ENCODE measurements at regions not wholly inside any gene's neighbourhood (a gene's known extent, or its start where the extent isn't known, plus 50 kb on each side); places are given as distances from the start of the nearest gene placed in this dataset.
"Not testable (repeated sequence)": the region's sequence is repeated elsewhere in the genome, so short reads cannot be mapped to it uniquely, and the experiment has no call there.

DNA sequence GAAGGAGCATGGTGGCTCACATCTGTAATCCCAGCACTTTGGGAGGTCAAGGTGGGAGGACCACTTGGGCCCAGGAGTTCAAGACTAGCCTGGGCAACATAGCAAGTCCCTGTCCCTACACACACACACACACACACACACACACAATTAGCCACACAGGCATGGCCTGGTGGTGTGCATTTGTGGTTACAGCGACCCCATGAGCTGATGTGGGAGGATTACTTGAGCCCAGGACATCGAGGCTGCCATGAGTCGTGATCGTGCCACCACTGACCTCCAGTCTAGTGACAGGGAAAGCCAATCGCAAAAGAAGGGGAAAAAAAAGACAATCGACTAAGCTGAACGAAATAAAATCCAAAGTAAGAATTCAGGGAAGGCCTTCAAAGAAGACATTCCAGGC lies 67.9 kb downstream of the TBX3 start:
- DNase-seq: no peak

DNA sequence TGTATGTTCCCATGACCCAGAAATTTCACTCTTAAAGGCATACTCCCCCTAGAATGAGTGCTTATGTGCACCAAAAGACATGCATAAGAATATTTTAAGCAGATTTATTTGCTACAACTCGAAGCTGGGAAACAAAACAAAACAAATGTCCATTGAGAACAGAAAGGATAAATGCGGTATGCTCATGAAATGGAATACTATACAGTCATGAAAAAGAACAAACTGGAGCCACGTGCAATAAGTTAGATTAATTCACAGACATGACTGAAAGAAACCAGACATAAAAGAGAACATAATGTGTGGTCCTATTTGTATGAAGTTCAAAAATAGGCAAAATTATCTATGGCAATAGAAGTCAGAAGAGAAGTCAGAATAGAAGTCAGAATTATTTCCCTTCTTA lies 69.9 kb downstream of the TBX3 start:
- DNase-seq: no peak

DNA sequence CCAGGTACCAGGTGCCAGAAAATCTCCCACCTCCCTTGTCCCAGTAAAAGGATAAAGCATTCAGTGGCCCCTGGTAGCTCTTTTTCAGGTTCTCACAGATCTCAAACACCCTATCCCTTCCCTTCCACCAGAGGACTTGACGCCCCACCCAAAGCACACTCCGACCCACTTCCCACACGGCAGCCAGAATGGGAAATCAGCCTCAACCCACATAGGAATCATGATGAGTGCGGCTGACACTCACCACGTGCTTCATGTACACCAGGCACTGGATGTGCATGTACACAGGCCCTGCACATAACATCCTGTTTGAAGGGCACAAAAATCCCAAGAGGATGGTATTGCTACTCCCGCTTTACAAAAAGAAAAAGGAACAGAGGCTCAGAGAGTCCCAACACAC lies 71.9 kb downstream of the TBX3 start:
- DNase-seq: no peak

DNA sequence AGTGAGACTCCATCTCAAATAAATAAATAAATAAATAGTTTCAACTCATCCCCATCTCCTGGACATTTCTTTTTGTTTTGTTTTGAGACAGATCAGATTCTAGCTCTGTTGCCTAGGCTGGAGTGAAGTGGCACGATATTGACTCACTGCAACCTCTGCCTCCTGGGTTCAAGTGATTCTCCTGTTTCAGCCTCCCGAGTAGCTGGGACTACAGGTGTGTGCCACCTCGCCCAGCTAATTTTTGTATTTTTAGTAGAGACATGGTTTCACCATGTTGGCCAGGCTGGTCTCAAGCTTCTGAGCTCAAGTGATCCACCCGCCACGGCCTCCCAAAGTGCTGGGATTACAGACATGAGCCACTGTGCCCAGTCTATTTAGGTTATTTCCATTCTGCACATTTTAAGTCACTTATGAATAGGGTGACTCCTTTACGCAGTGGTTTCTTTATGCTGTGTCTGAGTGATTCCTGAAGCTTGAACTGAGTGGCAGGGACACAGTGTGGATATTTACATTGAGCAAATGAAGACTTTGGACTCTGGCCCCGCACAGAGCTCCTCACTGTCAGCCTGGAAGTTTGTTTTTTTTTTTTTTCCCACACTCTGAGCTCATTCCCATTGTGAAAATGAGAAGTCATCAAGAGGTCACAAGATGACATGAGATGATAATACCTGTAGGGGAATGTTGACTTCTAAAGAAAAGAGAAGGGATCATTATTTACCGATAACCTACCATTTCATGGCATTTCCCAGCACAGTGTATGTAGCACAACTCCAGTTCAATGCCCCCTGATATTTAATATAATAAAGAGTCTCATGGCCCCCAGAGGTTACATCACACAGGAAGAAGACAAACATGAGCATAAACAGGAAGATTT lies 72.6 kb downstream of the TBX3 start:
- no peak for DNase-seq

GRCh38 chr12:114608509-114608908 lies 75.5 kb downstream of the TBX3 start:
- no peak for DNase-seq

DNA sequence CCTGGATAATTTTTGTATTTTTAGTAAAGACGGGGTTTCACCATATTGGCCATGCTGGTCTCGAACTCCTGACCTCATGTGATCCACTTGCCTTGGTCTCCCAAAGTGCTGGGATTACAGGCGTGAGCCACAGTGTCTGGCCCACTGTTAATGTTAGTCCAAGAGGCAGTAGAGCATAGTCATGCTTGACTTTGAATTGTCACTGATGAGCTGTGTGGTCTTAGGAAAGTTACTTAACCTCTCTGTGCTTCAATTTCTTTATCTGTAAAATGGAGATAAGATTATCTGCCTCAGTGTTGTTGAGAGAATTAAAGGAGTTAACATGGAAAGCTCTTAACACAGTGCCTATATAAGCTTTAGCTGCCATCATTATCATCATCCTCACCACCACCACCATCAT lies 78.1 kb downstream of the TBX3 start:
- no peak for DNase-seq

DNA sequence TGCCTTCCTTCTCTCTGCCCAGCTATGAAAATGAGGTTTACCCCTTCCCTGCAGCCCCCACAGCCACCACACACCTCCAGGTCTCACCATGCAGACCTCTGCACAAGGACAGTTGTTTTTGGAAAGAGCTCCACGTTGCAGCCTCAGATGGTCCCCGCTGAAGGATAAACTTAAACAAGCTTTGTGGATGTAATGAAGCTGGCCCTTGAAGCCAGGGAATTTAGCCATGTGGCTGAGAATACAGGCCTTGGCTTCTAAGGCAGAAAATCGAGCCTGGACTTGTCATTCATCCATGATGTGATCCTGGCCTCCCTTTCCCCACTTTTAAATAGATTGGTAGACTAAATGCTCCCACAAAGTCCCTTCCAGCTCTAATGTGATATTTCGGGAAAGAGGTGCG lies 79.4 kb downstream of the TBX3 start:
- no peak for DNase-seq

GRCh38 chr12:114600584-114600983 lies 83.4 kb downstream of the TBX3 start:
- not testable (repeated sequence) for DNase-seq

DNA sequence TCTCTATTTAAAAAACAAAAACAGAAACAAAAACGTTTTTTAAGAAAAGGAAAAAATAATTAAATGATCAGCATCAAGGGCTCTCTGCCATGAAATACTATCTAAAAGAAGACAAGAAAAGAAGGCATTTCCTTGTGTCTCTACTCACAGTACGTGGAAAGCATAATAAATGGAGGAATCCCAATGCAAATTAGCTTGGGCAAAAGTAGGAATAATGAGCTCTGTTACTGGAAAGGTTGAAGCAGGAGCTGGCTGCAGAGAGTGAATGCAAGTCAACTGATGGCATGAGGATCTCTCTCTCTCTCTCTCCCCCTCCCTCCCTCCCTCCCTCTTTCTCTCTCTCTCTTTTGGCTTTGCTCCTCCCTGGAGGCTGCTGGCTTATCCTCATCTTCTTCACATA lies 85.9 kb downstream of the TBX3 start:
- DNase-seq: no peak

GRCh38 chr12:114592946-114593345 lies 91.0 kb downstream of the TBX3 start:
- DNase-seq: no peak

DNA sequence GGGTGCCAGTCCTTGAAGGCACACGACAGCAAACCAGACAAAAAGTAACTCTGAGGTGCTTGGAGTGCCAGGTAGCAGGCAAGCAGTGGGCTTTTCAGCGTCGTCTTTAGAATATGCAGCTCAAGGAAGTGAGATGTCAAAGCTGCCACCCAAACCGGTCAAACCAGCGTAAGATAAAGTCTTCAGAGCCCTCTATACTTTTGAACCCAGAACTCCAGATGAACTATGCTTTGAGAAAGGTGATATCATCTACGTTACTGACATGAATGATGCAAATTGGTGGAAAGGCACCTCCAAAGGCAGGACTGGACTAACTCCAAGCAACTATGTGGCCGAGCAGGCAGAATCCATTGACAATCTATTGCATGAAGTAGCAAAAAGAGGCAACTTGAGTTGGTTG lies 95.9 kb downstream of the TBX3 start:
- DNase-seq: no peak

DNA sequence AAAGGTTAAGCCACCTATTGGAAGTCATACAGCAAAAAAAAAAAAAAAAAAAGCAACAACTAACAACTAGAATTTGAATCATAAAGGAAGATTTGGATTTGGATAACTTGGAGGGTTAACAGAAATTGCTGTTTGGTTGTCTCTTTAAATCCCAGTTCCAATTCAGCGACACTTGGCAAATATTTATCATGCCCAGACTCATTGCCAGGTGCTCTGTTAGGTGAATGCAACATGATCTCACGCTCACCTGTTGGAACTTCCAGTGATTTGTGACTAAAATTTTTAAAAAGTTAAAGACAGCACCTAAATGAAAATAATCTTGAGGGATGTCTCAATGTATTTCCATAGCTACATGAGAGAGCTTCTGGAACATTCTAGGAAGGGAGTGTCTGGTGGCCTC lies 103.7 kb downstream of the TBX3 start:
- DNase-seq: no peak

- DNase-seq: no peak
Measured at GRCh38 chr12:114579389-114579788, 104.6 kb downstream of the TBX3 start.

GRCh38 chr12:114562654-114563053 lies 121.3 kb downstream of the TBX3 start:
- no peak for DNase-seq

GRCh38 chr12:114555451-114555850 lies 128.5 kb downstream of the TBX3 start:
- DNase-seq: no peak

DNA sequence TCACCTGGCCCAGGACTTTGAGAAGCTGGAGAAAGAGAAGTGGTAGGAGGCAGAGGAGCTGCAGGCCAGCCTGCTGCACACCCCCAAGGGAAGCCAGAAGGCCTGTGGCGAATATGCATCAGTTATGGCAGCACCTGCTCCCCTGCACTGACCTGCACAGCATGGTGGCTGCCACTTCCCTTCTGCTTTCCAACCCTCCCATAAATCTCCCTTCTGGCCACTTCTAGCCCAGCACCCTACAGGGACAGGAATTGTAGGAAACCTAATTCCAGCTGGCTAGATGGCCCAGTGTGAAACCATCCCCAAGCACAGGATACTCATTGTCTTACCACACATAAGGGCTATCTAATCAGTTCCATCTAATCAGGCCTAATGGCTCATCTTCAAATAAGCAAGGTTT lies 136.3 kb downstream of the TBX3 start:
- DNase-seq: no peak

DNA sequence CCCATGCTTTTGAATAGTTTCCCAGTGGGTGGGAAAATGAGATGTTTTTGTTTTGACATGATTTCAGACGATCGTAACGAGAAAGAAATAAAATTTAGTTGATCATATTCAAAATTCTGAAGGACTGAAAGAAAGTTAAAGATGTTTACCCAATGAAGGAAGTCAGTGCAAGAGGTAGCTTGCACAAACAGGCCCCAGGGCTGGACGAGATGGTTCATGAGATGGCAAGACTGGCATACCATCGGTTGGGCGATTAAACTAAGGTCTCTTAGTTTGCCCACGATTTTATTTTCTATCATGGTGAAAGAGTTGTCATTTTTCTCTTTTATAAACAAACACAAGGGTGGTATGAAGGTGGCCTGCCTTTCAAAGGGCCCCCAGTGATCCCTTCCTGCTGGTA lies 124.5 kb upstream of the TBX5 start:
- DNase-seq: no peak

GRCh38 chr12:114529966-114530365 lies 124.0 kb upstream of the TBX5 start:
- DNase-seq: no peak

DNA sequence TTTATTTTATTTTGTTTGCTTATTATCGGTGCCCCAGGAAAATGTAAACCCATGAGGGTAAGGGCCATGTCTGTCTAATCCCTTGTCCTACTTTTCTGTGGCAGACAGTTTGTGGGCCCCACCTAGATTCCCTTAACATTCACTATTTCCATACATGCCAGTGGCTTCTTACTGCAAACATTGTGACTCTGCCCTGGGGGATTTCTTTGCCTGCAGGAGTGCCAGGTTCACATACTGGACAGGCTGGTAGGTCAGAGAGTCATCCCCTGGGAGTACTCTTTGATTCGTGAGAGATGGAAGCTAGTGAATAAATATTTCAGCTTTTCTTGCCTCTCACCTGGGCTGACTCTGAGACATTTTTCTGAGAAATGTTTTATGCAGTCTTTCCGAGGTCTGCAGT lies 122.8 kb upstream of the TBX5 start:
- no peak for DNase-seq

DNA sequence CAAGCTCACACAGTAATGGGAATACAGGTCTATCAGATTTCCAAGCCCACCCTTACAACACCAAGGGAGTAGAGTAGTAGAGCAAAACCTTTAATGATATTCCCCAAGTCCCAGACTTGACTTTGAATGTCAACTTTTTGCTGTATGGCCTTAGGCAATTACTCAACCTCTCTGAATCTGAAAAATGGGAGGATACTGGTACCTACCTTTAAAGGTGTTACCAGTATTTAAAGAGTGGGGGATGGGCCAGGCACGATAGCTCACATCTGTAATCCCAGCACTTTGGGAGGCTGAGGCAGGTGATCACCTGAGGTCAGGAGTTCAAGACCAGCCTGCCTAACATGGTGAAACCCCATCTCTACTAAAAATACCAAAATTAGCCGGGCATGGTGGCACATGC lies 115.2 kb upstream of the TBX5 start:
- not testable (repeated sequence) for DNase-seq

GRCh38 chr12:114512351-114512750 lies 106.4 kb upstream of the TBX5 start:
- DNase-seq: no peak

DNA sequence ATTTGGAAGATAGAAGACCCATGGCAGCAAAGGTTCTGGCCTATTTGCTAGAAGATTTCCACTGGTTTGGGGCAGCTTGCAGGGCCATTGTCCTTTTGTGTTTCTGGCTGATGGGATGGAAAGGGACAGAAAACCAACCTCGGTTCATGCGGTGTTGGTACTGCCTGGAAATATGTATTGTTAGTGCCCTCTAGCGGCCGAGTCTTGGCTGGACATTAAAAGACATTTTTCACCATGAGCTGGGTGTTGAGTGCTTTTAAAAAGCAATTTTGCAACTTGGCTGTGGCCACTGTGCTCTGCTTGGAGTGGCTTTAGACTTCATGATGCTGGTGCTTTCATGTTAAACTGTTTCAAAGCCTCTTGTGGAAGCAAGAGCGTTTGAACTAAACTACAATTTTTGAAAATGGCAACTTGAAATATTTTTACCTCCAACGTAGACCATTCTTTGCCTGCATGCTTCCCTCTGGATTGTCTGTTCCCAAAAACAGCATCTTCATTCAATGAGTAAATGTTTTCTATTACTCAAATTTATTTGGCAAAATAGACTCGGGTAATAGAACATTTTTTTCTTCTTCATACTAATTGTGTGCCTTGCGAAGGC lies 102.7 kb upstream of the TBX5 start:
- peak; percentile 60 to 78 (median 75) for DNase-seq

GRCh38 chr12:114506651-114507050 lies 100.7 kb upstream of the TBX5 start:
- no peak for DNase-seq

DNA sequence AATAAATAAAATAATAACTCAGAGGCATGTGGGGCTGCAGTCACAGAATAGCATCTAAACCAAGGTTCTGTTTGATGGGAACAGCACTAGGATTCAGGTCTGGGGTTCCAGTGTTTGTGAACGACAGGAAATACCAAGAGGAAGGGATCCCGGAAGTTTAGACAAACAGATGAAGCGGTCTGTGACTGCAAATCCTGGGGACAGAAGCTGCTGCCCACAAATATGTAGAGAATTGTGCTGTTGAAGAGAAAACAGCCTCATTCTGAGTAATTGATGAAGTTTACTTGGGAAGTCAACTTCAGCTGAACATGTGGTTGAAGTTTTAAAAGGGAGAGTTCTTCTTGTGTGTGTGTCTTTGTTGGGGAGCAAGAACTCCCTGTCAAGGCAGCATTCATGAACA lies 98.4 kb upstream of the TBX5 start:
- DNase-seq: no peak

- DNase-seq: no peak
Measured at GRCh38 chr12:114501474-114501807, 95.5 kb upstream of the TBX5 start.

Measured in suppressor macrophage treated with lipopolysaccharide for 1 hour (primary cell).